SK-N-SH (cell line): ENCODE measurements at regions not wholly inside any gene's neighbourhood (a gene's known extent, or its start where the extent isn't known, plus 50 kb on each side); places are given as distances from the start of the nearest gene placed in this dataset.

ENCODE experiments used
- CTCF ChIA-PET: fragments of 300-600, 350-600 bp; formaldehyde crosslinking; extraction: SDS; loops from one replicate; lab custom pipeline; 2021; lab: Yijun Ruan, JAX
- POLR2A ChIA-PET: fragments of 350-600 bp; sonication (Branson Sonifier 250); formaldehyde crosslinking; extraction: SDS; loops from one replicate; lab custom pipeline; 2020; ENCODE audit warnings: antibody characterized with exemption, inconsistent platforms; lab: Yijun Ruan, JAX
- DNase-seq: peaks from one replicate; pipeline ENCODE4 v3.0.0; 2012
- H2AFZ ChIP-seq: fragments of 200-600 bp; sonication (generic); 2 replicates; pipeline ENCODE4 v1.8.1; 2016; ENCODE audit warnings: antibody characterized with exemption, mild to moderate bottlenecking, low read depth
- H3F3A ChIP-seq: fragments of 200-600 bp; sonication (generic); replicated peaks from 2 replicates; pipeline ENCODE3; 2016; ENCODE audit warnings: antibody characterized with exemption, mild to moderate bottlenecking; ENCODE audit not compliant: insufficient read depth
- H3K27ac ChIP-seq, 2 experiments: fragments of 200-500 bp in 1 of 2; fragments of 200-600 bp in 1 of 2; sonication (Bioruptor generic) in 1 of 2; sonication (generic), shearing (Covaris generic) in 1 of 2; 2 replicates each; pipeline versions ENCODE4 v1.5.1 to v1.6.1; 2014 to 2016; ENCODE audit warnings: low read depth in 2 of 2, inconsistent platforms in 1 of 2, low read length in 1 of 2, mild to moderate bottlenecking in 1 of 2, mixed read lengths in 1 of 2
- H3K27me3 ChIP-seq: fragments of 200-600 bp; sonication (generic), shearing (Covaris generic); 2 replicates; pipeline ENCODE4 v1.6.1; 2016; ENCODE audit warnings: mixed run types; ENCODE audit not compliant: insufficient read depth
- H3K36me3 ChIP-seq, 2 experiments: fragments of 200-500 bp in 1 of 2; fragments of 200-600 bp in 1 of 2; sonication (Bioruptor generic) in 1 of 2; sonication (generic) in 1 of 2; replicated peaks in 1 of 2; 2 replicates each; pipeline versions ENCODE3 to v1.5.1; 2014 to 2016; ENCODE audit warnings: low read length in 1 of 2, mild to moderate bottlenecking in 1 of 2; ENCODE audit not compliant: insufficient read depth in 2 of 2, control insufficient read depth in 1 of 2
- H3K4me1 ChIP-seq, 2 experiments: fragments of 200-500 bp in 1 of 2; fragments of 200-600 bp in 1 of 2; sonication (Bioruptor generic) in 1 of 2; sonication (generic), shearing (Covaris generic) in 1 of 2; 2 replicates each; pipeline versions ENCODE4 v1.5.1 to v1.6.1; 2014 to 2016; ENCODE audit warnings: low read depth in 1 of 2, low read length in 1 of 2, mixed run types in 1 of 2; ENCODE audit not compliant: insufficient read depth in 2 of 2, control insufficient read depth in 1 of 2
- H3K4me2 ChIP-seq: fragments of 200-600 bp; sonication (generic), shearing (Covaris generic); 2 replicates; pipeline ENCODE4 v1.6.1; 2017; ENCODE audit warnings: mixed run types
- H3K4me3 ChIP-seq, 2 experiments: fragments of 200-500 bp in 1 of 2; fragments of 200-600 bp in 1 of 2; sonication (Bioruptor generic) in 1 of 2; sonication (generic), shearing (Covaris generic) in 1 of 2; 2 replicates each; pipeline versions ENCODE4 v1.5.1 to v1.8.1; 2014 to 2016; ENCODE audit warnings: low read depth in 2 of 2, inconsistent platforms in 1 of 2, low read length in 1 of 2, mild to moderate bottlenecking in 1 of 2, mixed read lengths in 1 of 2, moderate library complexity in 1 of 2
- H3K79me2 ChIP-seq: fragments of 200-600 bp; sonication (generic); 2 replicates; pipeline ENCODE4 v1.8.1; 2017; ENCODE audit warnings: mild to moderate bottlenecking; ENCODE audit not compliant: insufficient read depth
- H3K9ac ChIP-seq: fragments of 200-600 bp; sonication (generic); 2 replicates; pipeline ENCODE4 v1.6.1; 2017; ENCODE audit warnings: mixed run types
- H3K9me2 ChIP-seq: fragments of 200-600 bp; sonication (generic); 2 replicates; pipeline ENCODE4 v1.6.1; 2017; ENCODE audit warnings: mixed run types
- H3K9me3 ChIP-seq: fragments of 200-600 bp; sonication (generic); 2 replicates; pipeline ENCODE4 v1.6.1; 2017; ENCODE audit warnings: mixed run types, mild to moderate bottlenecking, moderate library complexity
- H4K20me1 ChIP-seq: fragments of 200-600 bp; sonication (generic); 2 replicates; pipeline ENCODE4 v1.6.1; 2017; ENCODE audit warnings: mild to moderate bottlenecking, mixed run types; ENCODE audit not compliant: insufficient read depth
- CTCF ChIP-seq: fragments of 200-600 bp; sonication (generic); IDR thresholded peaks from 2 replicates; pipeline ENCODE4 v1.6.1; 2017; ENCODE audit warnings: antibody characterized with exemption, mild to moderate bottlenecking, moderate library complexity
- JUND ChIP-seq: IDR thresholded peaks from 2 replicates; pipeline ENCODE4 v1.4.0; 2012
- MAX ChIP-seq: IDR thresholded peaks from 2 replicates; pipeline ENCODE4 v1.4.0; 2012; ENCODE audit warnings: low read depth
- MXI1 ChIP-seq: IDR thresholded peaks from 2 replicates; pipeline ENCODE4 v1.6.1; 2012; ENCODE audit warnings: mild to moderate bottlenecking, low read depth, low read length, improper control_type of control experiment
- POLR2AphosphoS5 ChIP-seq: IDR thresholded peaks from 2 replicates; pipeline ENCODE4 v1.6.1; 2012; ENCODE audit warnings: low read depth, low read length
- RAD21 ChIP-seq: IDR thresholded peaks from 2 replicates; pipeline ENCODE4 v1.6.1; 2012; ENCODE audit warnings: mild to moderate bottlenecking, low read length
- REST ChIP-seq: IDR thresholded peaks from 2 replicates; pipeline ENCODE4 v1.6.1; 2012; ENCODE audit warnings: mild to moderate bottlenecking, low read depth, low read length, moderate library complexity
- SIN3A ChIP-seq: IDR thresholded peaks from 2 replicates; pipeline ENCODE4 v1.6.1; 2012; ENCODE audit warnings: low read depth, mild to moderate bottlenecking, low read length, moderate library complexity, borderline replicate concordance
- USF2 ChIP-seq: fragments of 150-350 bp; IDR thresholded peaks from 2 replicates; pipeline ENCODE4 v1.6.1; 2017; ENCODE audit warnings: antibody characterized with exemption, low read length, low read depth, borderline replicate concordance
- WGBS: methylation state at CpG from one replicate; pipeline ENCODE4 v1.1.6; 2017; ENCODE audit warnings: low lambda C conversion rate; 5-methylcytosine and 5-hydroxymethylcytosine counted together

GRCh38 chr10:101297901-101298486 lies 56.0 kb upstream of the BTRC start:
- DNase-seq: peak; percentile 61
- 12% methylated on average over 9 of the region's 9 CpGs for WGBS

GRCh38 chr10:101299211-101299610 lies 54.8 kb upstream of the BTRC start:
- H3F3A ChIP-seq: no peaks in the 10 kb centered on the region
- H3K4me2 ChIP-seq: no peak overlapping the region
- no peak overlapping the region for H3K27ac ChIP-seq
- no peak overlapping the region for H2AFZ ChIP-seq
- H3K9me2 ChIP-seq: no peaks in the 10 kb centered on the region
- no peaks in the 10 kb centered on the region for H3K9me3 ChIP-seq
- ChIA-PET POLR2A (interaction anchor here (0.6 kb wide), 1 partner anchor 17 kb away, joined by 5 read pairs; no protein-coding TSS in a partner anchor), CTCF (interaction anchor here (1.1 to 9.8 kb wide), 9 partner anchors 9 to 168 kb away, joined by 3 to 98 read pairs (median 7); no protein-coding TSS in a partner anchor)
- WGBS: 56% methylated on average over 6 of the region's 6 CpGs
- H3K9ac ChIP-seq: no peak overlapping the region
- H3K4me1 ChIP-seq: peaks cover 0 to 2% of the 10 kb centered on the region in 2 experiments; a peak in 1 of 4 replicates
- peaks cover 35% of the 10 kb centered on the region; the same call in 1 of the 2 replicates for H3K27me3 ChIP-seq
- no peak for DNase-seq
- H3K36me3 ChIP-seq: no peaks in the 10 kb centered on the region
- no peaks in the 10 kb centered on the region for H4K20me1 ChIP-seq
- H3K79me2 ChIP-seq: no peaks in the 10 kb centered on the region
- no peak overlapping the region for H3K4me3 ChIP-seq
- TF ChIP-seq USF2 (no peak), MAX (no peak), REST (no peak), POLR2AphosphoS5 (no peak), SIN3A (no peak)
- TF ChIP-seq, all 33 proteins: peak for 0

More at GRCh38 chr10:101297901-101298486, 56.0 kb upstream of the BTRC start:
- no peak overlapping the region for H3K4me2 ChIP-seq
- no peak overlapping the region for H3K27ac ChIP-seq
- H3K27me3 ChIP-seq: peaks cover 29% of the 10 kb centered on the region; the same call in 1 of the 2 replicates
- H3K4me3 ChIP-seq: peak overlapping the region in 1 of 2 experiments; percentile 33; a peak in 1 of 4 replicates
- H4K20me1 ChIP-seq: no peaks in the 10 kb centered on the region
- no peaks in the 10 kb centered on the region for H3K36me3 ChIP-seq
- no peaks in the 10 kb centered on the region for H3K9me3 ChIP-seq
- TF ChIP-seq CTCF (peak; percentile 78), JUND (no peak), RAD21 (peak; percentile 29), MXI1 (no peak)
- ChIA-PET CTCF (interaction anchor here (0.6 to 9.8 kb wide), 30 partner anchors 9 to 273 kb away, joined by 3 to 98 read pairs (median 4); partner anchors contain the start of gene BTRC), POLR2A (no interaction called here)
- H3K79me2 ChIP-seq: no peaks in the 10 kb centered on the region
- no peaks in the 10 kb centered on the region for H3K9me2 ChIP-seq
- H2AFZ ChIP-seq: no peak overlapping the region
- H3K9ac ChIP-seq: no peak overlapping the region
- H3K4me1 ChIP-seq: peaks cover 0 to 5% of the 10 kb centered on the region in 2 experiments; a peak in 1 of 4 replicates
- no peaks in the 10 kb centered on the region for H3F3A ChIP-seq
